Activated CD8-positive, alpha-beta memory T cell treated with anti-CD3 and anti-CD28 coated beads for 48 hours (primary cell): ENCODE measurements at regions not wholly inside any gene's neighbourhood (a gene's known extent, or its start where the extent isn't known, plus 50 kb on each side); places are given as distances from the start of the nearest gene placed in this dataset.

Source experiments
- DNase-seq, 3 experiments: peaks; one replicate each; pipeline ENCODE4 v3.0.0-alpha.2; 2020; ENCODE audit warnings: low read depth in 2 of 3, low spot score in 2 of 3

DNA sequence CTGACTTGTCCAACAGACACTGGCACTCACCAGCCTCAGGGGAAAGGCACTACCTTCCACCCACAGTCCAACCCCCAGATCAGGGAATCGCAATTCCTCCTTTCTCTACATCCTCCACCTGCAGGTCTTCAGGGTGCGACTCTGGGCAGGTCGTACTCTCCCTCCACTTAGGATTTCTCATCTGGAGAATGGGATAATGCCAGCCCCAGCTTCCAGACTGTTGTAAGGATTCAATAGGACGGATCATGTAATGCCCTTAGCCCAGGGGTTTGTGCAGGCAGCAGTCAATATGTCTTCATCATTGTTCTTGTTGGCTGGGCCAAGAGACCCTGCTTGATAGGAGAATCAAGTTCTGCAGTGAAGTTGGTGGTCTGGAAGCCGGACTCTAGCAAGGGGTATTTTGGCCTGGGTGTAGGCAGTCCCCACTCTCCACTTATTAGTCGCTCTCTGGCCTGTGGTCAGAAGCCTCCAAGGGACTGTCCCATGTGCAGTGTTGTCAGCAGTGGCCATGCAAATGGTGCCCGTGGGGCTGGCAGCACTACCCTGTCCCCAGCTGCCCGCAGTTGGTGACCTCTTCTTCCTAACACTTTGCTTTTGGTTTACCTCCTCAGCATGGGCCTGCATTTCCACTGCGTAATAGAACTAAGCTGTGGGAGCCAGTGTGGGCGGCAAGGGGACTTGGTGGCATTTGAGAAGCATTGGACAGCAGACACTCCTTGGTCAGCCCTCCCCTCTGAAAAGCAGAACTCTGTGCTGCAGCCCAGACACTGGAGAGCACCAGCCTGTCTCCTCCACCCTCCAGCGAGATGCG, 172.4 kb upstream of the HS6ST1 start:
- no peak for DNase-seq

DNA sequence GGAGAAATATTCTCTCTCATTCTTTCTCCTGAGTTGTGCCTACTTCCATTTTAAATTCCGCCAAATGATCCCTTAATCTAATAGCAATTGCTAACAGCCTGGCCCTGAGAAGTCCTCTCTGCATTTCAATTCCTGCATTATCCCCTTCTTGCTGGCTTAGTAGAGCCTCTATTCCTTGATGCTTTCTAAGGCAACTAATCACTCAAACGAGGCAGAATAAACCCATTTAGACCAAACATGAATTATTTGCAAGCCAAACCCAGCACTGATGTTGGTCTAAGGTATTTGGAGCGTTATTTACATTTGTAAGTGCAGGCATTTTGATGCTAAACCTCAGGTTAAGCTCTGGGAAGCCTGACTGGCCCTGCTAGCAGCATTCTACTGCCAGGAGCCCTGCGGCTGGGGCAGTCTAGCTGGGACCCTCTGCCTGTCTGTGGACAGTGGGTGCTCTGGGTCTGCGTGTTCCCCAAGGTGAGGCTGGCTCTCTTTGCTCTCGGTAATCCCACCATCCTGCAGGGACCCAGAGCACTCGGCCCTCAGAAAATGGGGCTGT, 173.1 kb upstream of the HS6ST1 start:
- DNase-seq = no peak

DNA sequence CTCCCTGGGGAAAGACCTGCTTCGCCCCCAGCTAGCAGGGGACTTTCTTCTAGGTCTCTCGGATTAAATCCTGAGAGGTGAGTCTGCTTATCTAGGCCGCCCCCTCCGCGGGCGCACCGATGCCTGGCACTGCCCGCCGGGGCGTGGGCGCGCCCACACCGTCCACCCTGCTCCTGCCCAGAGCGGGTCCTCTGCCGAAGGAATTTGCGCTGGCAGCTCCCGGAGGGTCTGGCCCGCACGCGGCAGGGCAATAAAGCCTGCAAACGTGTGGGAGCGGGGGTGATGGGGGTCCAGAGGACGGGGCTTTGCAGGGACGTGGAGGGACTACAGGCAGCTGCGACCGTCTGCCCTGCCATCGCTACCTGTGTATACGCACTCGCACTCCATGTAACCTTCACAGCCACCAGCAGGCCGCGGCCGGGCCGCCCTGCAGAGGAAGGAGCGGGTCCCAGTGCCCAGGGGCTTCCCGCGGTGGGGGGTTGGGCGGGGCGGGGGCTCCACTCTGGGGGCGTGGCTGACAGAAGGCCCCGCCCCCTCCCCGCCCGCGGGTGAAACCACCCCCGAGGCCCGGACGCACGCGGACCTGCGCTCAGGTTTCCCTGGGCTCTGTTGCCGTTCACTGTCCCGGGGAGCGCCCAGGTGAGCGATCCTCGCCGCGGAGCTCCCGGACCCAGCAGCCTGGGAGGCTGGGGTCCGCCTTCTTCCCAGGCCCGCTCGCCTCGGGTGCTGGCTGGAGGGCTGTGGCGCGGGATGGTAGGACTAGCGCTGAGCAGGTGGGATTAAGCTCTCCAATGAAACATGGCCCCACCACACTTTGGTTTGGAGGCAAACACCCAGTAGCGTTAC, 174.5 kb upstream of the HS6ST1 start:
- no peak for DNase-seq

DNA sequence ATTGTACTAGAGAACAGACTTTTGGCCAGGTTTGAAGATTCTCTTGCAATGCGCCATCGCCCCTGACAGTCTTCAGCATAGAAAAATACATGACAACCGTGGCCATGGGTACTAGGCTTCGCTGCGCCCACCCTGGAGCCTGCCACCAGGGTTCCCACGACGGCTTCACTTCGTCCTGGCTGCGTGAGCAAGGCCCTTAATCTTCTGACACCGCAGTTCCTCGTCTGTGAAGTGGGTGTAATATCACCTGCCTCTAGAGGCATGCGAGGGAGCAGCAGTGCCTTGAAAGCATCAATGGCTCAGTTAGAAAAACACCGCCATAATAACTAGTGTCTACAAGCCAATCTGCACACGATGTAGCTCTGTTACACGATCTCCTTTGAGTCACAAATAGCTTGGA, 175.2 kb upstream of the HS6ST1 start:
- no peak for DNase-seq

DNA sequence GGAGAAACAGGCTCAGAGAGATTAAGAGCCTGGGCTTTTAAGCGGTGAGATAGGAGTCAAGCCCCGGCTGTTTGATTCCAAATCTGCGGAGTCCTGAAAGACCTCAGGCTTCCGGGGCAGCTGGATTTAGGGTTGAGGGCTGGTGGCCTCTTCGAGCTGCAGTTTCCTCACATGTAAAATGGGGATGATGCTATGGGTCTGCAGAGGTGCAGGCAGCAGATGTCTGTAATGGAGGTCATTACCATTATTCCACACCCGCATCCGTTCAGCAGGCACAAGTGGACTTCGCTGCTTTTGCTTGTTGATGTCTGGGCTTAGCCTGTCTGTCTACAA, 175.6 kb upstream of the HS6ST1 start:
- DNase-seq = no peak

DNA sequence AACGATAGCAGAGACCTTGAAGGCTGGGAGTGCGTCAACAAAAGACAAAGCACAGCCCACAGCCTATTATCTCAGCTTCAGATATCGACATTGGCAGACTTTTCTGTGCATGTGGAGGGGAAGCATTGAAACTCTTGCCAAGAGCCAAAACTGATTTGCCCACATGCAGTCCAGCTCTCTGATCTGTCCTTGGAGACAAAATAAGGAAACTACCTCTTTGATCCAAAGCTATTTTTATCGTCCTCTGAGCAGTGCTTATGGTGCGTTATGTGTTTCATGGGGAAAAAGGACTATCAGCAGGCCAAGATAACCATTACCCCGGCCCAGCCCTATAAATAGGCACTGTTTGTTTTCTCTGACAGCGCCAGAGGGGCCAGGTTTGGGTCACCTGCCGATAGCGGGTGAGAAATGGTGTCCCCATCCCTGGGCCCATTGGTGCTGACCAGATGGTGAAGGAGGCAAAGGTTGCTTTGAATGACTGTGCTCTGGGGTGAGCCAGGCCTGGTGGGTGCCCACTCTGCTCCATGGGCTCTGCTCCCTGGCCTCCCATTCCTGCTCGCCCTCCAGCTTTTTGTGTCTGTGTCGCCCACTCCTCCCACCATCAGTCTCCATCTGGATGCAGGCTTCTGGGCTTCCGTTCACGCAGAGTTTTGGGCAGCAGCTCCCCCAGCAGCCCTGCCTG, 176.1 kb upstream of the HS6ST1 start:
- DNase-seq = no peak

DNA sequence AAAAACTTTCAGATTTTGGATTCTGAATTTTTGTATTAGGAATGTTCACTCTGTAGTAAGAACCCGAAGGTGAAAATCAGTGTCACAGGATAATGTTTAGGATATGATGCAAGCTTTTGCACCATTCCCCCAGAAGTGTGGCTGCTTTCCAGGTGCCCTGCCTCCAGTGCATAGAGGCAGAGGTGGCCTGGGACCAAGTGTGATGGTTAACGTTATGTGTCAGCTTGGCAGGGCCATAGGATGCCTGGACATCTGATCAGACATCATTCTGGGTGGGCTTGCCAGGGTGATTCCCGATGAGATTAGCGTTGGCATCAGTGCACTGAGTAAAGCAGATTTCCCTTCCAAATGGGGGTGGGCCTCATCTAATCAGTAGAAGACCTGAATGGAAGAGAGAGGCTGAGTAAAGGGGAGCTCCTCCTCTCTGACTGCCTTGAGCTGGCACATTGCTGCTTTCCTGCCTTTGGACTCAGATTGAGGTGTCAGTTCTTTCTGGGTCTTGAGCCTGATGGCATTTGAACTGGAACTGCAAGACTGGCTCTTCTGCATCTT, 177.4 kb upstream of the HS6ST1 start:
- DNase-seq = no peak

DNA sequence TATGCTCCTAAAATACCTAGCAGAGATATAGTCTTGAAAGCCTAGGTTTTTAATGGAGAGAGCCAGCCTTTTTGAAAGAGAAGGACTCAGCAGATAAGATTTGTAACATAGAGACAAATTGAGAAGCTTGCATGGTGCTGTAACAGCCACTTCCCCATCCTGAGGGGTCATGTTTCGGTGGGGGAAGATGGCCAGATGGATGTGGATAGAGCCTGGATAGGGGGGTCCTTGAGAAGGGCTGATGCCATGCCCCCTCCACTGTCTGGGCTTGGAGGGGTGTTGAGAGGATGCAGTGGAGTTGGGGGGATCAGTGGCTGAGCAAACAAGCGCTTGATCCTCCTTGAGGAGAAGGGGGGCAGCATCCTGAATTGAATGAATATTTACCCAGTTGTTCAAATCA, 178.0 kb upstream of the HS6ST1 start:
- DNase-seq = no peak

DNA sequence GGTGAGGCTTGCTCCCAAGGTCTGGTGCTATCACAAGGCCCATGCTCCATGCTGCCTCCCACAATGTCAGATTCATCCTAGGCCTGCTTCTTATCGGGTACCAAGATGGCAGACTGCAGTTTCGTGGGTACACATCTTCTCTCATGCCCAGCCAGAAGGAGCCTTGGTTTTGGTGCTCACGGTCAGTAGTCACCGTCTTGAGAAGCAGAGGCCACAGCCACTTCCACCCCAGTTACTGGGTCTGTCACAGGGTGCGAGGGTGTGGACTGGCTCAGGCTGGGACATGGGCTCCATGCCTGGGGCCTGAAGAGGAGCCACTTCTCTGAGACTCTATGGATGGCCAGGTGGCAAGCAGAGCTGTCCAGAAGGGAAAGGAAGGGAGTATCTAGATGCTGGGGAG, 178.8 kb upstream of the HS6ST1 start:
- no peak for DNase-seq

DNA sequence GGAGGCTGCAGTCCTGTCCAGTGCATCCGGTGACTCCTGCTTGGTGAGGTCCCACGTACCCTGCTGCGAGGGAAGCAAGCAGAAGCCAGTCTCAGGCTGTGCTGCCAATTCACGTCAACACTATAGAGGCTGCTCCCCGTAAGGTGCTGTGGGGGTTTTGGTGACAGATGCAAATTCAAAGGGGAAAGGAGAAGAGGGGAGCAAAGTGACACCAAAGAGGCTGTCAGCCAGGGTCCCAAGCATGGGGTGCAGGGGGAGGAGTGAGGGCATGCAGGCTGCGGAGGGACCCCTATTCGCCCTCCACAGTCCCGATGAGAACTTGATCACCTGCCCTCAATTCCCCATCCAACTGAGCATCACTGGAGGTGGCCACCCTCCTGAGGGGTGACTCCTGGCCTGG, 179.4 kb upstream of the HS6ST1 start:
- DNase-seq = no peak

DNA sequence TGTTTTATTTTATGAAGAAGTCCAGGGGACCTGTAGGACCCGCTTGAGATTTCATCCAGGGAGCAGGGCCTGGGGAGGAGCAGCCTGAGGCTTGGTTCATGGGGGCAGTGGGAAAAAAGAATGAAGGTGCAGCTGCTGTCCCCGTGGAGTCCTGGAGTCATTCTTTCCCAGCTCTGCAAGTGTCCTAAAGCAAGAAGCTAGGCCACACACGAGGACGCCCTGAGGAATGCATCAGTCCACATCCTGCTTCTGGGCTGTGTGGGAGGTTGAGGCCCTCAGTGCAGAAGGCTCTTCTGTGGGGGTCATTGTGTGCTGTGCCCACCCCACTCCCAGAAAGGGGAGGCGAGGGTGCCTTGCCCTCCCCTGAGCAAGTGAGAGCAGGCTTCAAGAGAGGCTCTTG, 179.9 kb upstream of the HS6ST1 start:
- DNase-seq = no peak

DNA sequence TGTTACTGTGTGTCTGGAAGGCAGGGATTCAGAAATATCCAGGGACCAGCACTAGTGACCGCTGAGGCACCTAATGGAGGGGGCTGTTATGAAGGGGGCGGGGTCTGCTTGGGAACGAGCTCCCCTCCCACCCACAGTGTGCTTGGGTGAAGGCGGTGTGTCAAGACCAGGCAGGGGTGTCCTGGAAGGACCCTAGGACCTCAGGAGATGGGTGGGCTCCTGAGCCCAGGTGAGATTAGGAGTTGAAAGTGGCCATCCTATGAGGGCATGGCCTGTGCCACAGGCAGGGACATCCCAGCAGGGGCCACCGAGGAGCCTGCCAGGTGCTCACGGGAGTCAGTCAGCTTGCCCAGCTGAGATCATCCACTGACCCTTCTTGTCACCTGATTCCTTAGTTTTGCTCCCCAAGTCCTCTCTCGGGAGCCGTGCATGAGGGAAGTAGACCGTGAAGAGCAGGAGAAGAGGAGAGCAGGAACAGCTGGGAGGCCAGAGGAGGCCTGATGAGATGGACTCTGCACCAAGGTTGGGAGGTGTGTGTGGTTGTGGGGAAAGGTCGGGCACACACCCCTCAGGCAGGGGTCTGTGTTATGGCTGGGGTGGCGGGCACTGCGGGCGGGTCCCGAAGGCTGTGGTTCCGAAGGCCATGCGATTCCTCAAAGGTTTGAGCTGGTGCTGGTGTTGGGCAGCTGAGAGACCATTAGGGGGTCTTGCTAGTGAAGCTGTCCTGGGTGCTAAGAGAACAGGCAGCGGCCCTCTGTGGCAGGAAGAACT, 180.9 kb upstream of the HS6ST1 start:
- DNase-seq = no peak

DNA sequence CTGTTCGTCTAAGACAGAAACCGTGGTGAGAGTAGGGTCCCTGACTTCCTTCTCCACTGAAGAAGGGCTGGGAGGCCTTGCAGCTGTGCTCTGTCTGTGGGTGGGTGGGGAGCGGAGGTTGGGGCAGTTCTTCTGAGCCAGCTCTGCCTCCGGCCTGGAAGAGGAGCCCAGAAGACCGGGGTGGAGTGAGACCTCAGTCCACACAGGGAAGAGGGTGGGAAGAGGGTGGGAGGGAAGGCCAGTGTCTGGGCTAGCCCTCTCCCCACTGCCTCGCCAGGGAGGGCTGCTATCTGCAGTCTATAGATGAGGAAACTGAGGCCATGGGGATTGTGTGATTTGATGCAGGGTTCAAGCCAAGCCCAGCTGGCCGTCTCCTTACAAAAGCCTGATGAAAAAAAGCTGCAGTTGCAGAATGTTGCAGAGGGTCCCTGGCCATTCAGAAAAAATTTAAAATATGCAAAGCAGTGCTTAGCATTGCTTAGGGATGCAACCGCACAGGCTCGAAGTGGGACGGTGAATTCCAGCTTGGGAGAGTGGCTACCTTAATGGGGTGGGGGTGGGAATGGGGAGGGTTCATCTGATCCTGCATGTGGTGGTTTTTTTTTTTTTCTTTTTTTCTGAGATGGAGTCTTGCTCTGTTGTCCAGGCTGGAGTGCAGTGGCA, 181.6 kb upstream of the HS6ST1 start:
- DNase-seq = no peak

DNA sequence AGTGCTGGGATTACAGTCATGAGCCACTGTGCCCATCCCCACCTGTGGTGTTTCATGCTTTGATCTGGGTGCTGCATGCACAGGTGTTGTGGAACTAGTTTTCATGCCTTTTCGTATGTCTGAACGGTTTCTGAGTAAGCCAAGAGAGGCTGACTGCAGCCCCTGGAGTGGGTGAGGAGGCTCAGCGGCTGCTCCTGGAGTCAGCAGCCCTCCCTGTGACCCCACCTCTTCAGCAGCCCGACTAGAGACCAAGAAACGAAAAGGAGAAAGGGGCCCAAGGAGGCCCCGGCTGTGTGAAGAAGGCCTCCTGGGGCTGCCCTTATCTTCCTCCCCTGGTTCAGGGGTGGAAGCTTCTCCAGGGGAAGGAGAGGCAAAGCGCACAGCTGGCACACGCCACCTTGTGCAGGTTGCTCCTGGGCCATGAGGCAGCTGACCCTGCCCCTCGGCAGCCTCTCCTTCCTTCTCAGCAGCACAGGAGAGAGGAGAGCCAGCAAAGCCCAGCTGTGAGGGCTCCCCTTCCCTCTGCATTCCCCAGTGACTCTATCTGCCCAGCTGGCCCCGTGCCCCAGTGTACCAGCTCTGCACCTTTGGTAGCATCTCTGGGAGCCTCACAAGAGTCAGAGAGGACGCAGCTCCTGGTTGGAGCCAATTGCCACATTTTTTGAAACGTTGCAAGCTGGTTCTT, 182.5 kb upstream of the HS6ST1 start:
- DNase-seq = no peak

DNA sequence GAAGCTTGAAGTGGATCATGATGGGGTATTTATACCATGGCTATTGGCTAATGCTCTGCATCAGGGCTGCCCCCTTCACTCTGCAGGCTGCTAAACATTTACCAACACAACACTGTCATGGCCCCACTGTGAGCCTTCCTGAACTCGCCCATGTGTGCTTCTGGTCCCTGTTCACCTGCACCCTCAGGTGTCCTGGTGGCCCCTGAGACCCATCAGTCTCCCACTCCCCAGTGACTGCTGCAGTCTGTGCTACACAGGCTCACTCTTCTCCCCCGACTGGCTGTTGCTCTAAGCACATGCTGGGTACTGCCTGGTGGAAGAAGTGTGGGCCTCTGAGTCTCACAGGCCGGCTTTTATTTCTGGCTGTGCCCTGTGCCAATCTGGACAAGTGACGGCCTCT, 183.0 kb upstream of the HS6ST1 start:
- no peak for DNase-seq

DNA sequence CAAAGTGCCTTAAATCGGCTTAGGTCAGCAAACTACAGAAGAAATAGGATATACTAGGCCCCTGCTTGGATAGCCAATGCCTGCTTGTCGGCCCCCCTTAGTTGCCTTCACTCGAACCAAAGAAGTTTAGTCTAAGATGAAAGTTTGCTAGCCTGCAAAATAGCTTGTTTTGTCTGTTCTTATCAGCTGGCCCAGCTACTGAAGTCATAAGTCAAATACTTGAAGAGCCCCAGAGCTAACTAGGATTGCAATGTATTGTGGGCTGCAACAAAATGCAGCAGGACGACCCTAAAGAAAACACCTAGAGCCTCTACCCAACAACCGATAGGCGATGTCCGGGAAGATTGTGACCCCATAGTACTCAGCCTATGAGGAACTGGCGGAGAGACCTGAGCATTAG, 183.5 kb upstream of the HS6ST1 start:
- no peak for DNase-seq

DNA sequence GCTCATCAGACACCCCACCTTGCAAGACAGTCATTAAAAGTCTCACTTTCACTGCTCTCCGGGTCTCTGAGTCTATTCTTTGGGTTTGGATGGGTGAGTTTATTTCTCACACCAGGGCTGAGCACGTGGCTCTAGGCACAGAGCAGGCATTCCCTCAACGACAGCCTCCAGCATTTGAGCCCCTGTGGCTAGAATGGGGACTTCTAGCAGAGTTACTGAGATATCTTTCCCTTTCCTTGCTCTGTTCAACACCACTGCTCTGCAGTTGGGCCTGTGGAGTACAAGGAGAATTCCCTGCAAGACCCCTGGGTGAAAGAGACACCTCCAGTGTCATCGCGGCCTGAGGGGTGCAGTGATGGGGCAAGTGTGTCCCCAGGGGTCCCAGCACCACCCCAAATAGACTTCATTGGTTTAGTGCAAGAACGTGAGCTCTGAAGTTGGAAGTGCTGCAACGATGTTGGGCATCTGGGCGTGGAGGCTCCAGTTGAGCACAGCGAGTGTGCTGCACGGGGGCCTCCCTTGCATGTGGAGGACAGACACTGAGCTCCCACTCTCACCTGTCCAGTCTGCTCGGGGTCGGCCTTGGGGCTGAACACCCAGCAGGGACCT, 184.1 kb upstream of the HS6ST1 start:
- DNase-seq = no peak

DNA sequence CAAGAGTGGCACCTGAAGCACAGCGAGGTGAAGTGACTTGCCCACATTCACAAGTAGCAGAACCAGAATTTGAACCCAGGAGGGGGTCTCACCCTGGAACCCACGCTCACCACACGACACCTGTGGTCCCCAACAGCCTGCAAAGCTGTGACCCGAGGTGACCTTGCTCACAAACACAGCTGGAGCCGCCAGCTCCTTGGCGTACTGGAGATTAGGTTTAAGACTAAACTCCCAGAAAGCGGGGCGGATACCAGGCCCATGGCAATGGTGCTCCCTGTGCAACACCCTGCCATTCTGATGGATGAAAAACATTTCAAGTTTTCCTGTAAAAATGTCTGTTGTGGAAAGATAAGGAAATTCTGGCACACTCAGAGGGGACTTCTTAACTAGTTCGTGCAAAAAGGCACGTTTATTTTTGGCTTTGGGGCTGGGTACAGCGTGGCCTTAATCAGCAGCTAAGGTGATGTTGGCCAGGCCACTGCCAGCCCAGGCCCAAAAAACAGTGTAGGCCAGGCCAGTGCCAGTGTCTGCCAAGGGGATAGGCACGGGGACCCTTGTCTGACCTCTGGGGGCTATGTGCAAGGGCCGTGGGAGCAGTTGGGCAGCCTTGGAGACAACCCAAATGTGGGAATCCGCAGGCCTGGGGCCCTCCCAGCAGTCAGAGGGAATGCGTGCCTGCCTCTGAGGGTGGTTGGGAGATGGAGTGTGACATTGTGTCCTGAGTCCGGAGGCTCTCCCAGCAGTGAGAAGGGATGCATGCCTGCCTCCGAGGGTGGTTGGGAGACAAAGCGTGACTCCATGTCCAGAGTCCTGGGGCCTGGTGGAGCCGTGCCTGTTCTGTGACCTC, 185.0 kb upstream of the HS6ST1 start:
- no peak for DNase-seq
